Fibroblast of skin of right biceps (primary cell): ENCODE measurements at regions not wholly inside any gene's neighbourhood (a gene's known extent, or its start where the extent isn't known, plus 50 kb on each side); places are given as distances from the start of the nearest gene placed in this dataset.

Experiments used
- DNase-seq: peaks from one replicate; pipeline ENCODE4 v3.0.0-alpha.2; 2013

GRCh38 chr2:19540739-19541525 is 182.5 kb upstream of the OSR1 start:
- peak; percentile 92 for DNase-seq

- DNase-seq, result peak; percentile 92
These were observed 180.1 kb upstream of the OSR1 start for GRCh38 chr2:19538411-19538963.

- DNase-seq, result peak; percentile 35
These were observed 177.7 kb upstream of the OSR1 start for GRCh38 chr2:19536136-19536535.

- DNase-seq, result peak; percentile 51
These were observed 174.2 kb upstream of the OSR1 start for GRCh38 chr2:19532547-19533196.

- DNase-seq, result no peak
These were observed 171.3 kb upstream of the OSR1 start for GRCh38 chr2:19529677-19530076.

GRCh38 chr2:19527771-19528170 is 169.3 kb upstream of the OSR1 start:
- no peak for DNase-seq

- peak; percentile 6 for DNase-seq
These were observed 166.9 kb upstream of the OSR1 start for GRCh38 chr2:19525313-19525712.

GRCh38 chr2:19519045-19519444 is 160.6 kb upstream of the OSR1 start:
- no peak for DNase-seq

- no peak for DNase-seq
These were observed 148.7 kb upstream of the OSR1 start for GRCh38 chr2:19507137-19507536.

GRCh38 chr2:19505199-19506136 is 147.0 kb upstream of the OSR1 start:
- no peak for DNase-seq

GRCh38 chr2:19504400-19505198 is 146.2 kb upstream of the OSR1 start:
- DNase-seq, result peak; percentile 18

- DNase-seq, result no peak
These were observed 145.5 kb upstream of the OSR1 start for GRCh38 chr2:19503915-19504314.

- no peak for DNase-seq
These were observed 145.0 kb upstream of the OSR1 start for GRCh38 chr2:19503406-19503805.

- no peak for DNase-seq
These were observed 141.7 kb upstream of the OSR1 start for GRCh38 chr2:19500126-19500525.

GRCh38 chr2:19496646-19497045 is 138.2 kb upstream of the OSR1 start:
- no peak for DNase-seq

- DNase-seq, result no peak
These were observed 135.8 kb upstream of the OSR1 start for GRCh38 chr2:19494241-19494640.

GRCh38 chr2:19491796-19492195 is 133.4 kb upstream of the OSR1 start:
- DNase-seq, result no peak

- no peak for DNase-seq
These were observed 132.5 kb upstream of the OSR1 start for GRCh38 chr2:19490846-19491435.

- DNase-seq, result peak; percentile 70
These were observed 129.7 kb upstream of the OSR1 start for GRCh38 chr2:19488009-19488691.

GRCh38 chr2:19484736-19485135 is 126.3 kb upstream of the OSR1 start:
- no peak for DNase-seq

GRCh38 chr2:19480673-19481072 is 122.2 kb upstream of the OSR1 start:
- no peak for DNase-seq
